ENCODE measurements at regions not wholly inside any gene's neighbourhood (a gene's known extent, or its start where the extent isn't known, plus 50 kb on each side); places are given as distances from the start of the nearest gene placed in this dataset.

- TF ChIP-seq CTCF (IDR thresholded peaks at IDR 0.05) (no peak), POLR2A (IDR thresholded peaks at IDR 0.05) (no peak)
Measured at GRCh38 chr14:76597387-76597786, 163.9 kb upstream of the VASH1 start.

Measured in esophagus squamous epithelium (tissue), 4 donors.